IMR-90 (cell line): ENCODE measurements at regions not wholly inside any gene's neighbourhood (a gene's known extent, or its start where the extent isn't known, plus 50 kb on each side); places are given as distances from the start of the nearest gene placed in this dataset.

Source experiments
- ATAC-seq: fragments of 200-7000 bp; cut with Tn5 transposase; 2 replicates; pipeline ENCODE4 v1.9.1; 2020; ENCODE audit warnings: low read depth, mild to moderate bottlenecking, moderate library complexity
- BruUV-seq: library from RNA; stranded (reverse); fragments of 400-500 nt; replicated peaks from 2 replicates; lab custom pipeline; 2021; lab: Mats Ljungman, UMichigan
- CTCF ChIA-PET: fragments of 300-600 bp; formaldehyde crosslinking; extraction: SDS; loops from one replicate; lab custom pipeline; 2021; ENCODE audit warnings: antibody characterized with exemption; lab: Yijun Ruan, JAX
- POLR2A ChIA-PET: fragments of 300-600 bp; sonication (Branson Sonifier 250); formaldehyde crosslinking; loops from one replicate; lab custom pipeline; 2022; ENCODE audit warnings: antibody characterized with exemption; ENCODE audit not compliant: unreplicated experiment; lab: Charles Lee
- DNase-seq: peaks from one replicate; pipeline ENCODE4 v3.0.0; 2013
- H2AFZ ChIP-seq: replicated peaks from 2 replicates; pipeline ENCODE3; 2013; ENCODE audit warnings: low read length, mild to moderate bottlenecking; ENCODE audit not compliant: poor library complexity
- H2AK5ac ChIP-seq: 2 replicates; pipeline ENCODE4 v1.6.1; 2013; ENCODE audit warnings: low read depth, low read length, inconsistent platforms
- H2AK9ac ChIP-seq: replicated peaks from 2 replicates; pipeline ENCODE3; 2013; ENCODE audit warnings: mild to moderate bottlenecking, low read depth, low read length, moderate library complexity; ENCODE audit not compliant: poor library complexity
- H2BK120ac ChIP-seq: 2 replicates; pipeline ENCODE4 v1.6.1; 2013; ENCODE audit warnings: low read depth, low read length, inconsistent platforms
- H2BK15ac ChIP-seq: 3 replicates; pipeline ENCODE4 v1.6.1; 2013; ENCODE audit warnings: low read depth, low read length, inconsistent platforms
- H2BK20ac ChIP-seq: 2 replicates; pipeline ENCODE4 v1.6.1; 2013; ENCODE audit warnings: low read depth, mild to moderate bottlenecking, inconsistent platforms, low read length, moderate library complexity
- H2BK5ac ChIP-seq: 2 replicates; pipeline ENCODE4 v1.6.1; 2013; ENCODE audit warnings: mild to moderate bottlenecking, low read depth, low read length, inconsistent platforms; ENCODE audit not compliant: poor library complexity, severe bottlenecking
- H3K14ac ChIP-seq: replicated peaks from 2 replicates; pipeline ENCODE4 v1.6.1; 2013; ENCODE audit warnings: low read depth, low read length, inconsistent platforms
- H3K18ac ChIP-seq: 2 replicates; pipeline ENCODE4 v1.6.1; 2013; ENCODE audit warnings: low read depth, low read length, control low read depth
- H3K23ac ChIP-seq: 2 replicates; pipeline ENCODE4 v1.6.1; 2013; ENCODE audit warnings: low read depth, low read length, inconsistent platforms
- H3K27ac ChIP-seq: 2 replicates; pipeline ENCODE4 v1.5.1; 2013; ENCODE audit warnings: mild to moderate bottlenecking, control low read depth, low read length; ENCODE audit not compliant: insufficient read depth
- H3K27me3 ChIP-seq: 2 replicates; pipeline ENCODE4 v1.6.1; 2013; ENCODE audit warnings: low read length; ENCODE audit not compliant: control insufficient read depth, insufficient read depth
- H3K36me3 ChIP-seq: 2 replicates; pipeline ENCODE4 v1.6.1; 2013; ENCODE audit warnings: low read length, mixed read lengths; ENCODE audit not compliant: control insufficient read depth, insufficient read depth
- H3K4ac ChIP-seq: 2 replicates; pipeline ENCODE4 v1.6.1; 2013; ENCODE audit warnings: low read depth, low read length, inconsistent platforms
- H3K4me1 ChIP-seq: 2 replicates; pipeline ENCODE4 v1.6.1; 2013; ENCODE audit warnings: low read length, mixed read lengths; ENCODE audit not compliant: control insufficient read depth, insufficient read depth
- H3K4me2 ChIP-seq: 2 replicates; pipeline ENCODE4 v1.6.1; 2013; ENCODE audit warnings: low read depth, mild to moderate bottlenecking, control low read depth, low read length, moderate library complexity
- H3K4me3 ChIP-seq: 2 replicates; pipeline ENCODE4 v1.5.1; 2013; ENCODE audit warnings: low read depth, mild to moderate bottlenecking, control low read depth, low read length, moderate library complexity; ENCODE audit not compliant: insufficient read depth
- H3K56ac ChIP-seq: 2 replicates; pipeline ENCODE4 v1.6.1; 2013; ENCODE audit warnings: low read length, inconsistent platforms; ENCODE audit not compliant: insufficient read depth; ENCODE audit errors: extremely low read depth
- H3K79me1 ChIP-seq, 2 experiments: 2 replicates each; pipeline ENCODE4 v1.6.1; 2013; ENCODE audit warnings: low read length in 2 of 2, inconsistent platforms in 1 of 2, low read depth in 1 of 2
- H3K9ac ChIP-seq: 2 replicates; pipeline ENCODE4 v1.6.1; 2013; ENCODE audit warnings: low read depth, low read length, control low read depth
- H3K9me1 ChIP-seq: 2 replicates; pipeline ENCODE4 v1.6.1; 2013; ENCODE audit warnings: low read length, inconsistent platforms; ENCODE audit not compliant: insufficient read depth
- H3K9me3 ChIP-seq: 2 replicates; pipeline ENCODE4 v1.6.1; 2013; ENCODE audit warnings: low read length; ENCODE audit not compliant: control insufficient read depth, insufficient read depth
- H4K20me1 ChIP-seq: 2 replicates; pipeline ENCODE4 v1.6.1; 2013; ENCODE audit warnings: low read length, inconsistent platforms; ENCODE audit not compliant: insufficient read depth
- H4K5ac ChIP-seq: 2 replicates; pipeline ENCODE4 v1.6.1; 2013; ENCODE audit warnings: mild to moderate bottlenecking, low read depth, low read length, control low read depth
- H4K8ac ChIP-seq, 2 experiments: 2 replicates each; pipeline ENCODE4 v1.6.1; 2013; ENCODE audit warnings: low read depth in 2 of 2, low read length in 2 of 2, control low read depth in 1 of 2, inconsistent platforms in 1 of 2
- H4K91ac ChIP-seq: 2 replicates; pipeline ENCODE4 v1.6.1; 2013; ENCODE audit warnings: low read depth, low read length, inconsistent platforms; ENCODE audit not compliant: insufficient read depth
- CHD1 ChIP-seq: IDR thresholded peaks from 2 replicates; pipeline ENCODE4 v1.6.1; 2012; ENCODE audit warnings: low read depth, low read length, improper control_type of control experiment
- MXI1 ChIP-seq: IDR thresholded peaks from 2 replicates; pipeline ENCODE4 v1.6.1; 2012; ENCODE audit warnings: low read depth, mild to moderate bottlenecking, low read length, moderate library complexity, borderline replicate concordance
- WGBS, 2 experiments: methylation state at CpG; one replicate each; pipeline versions ENCODE4 v1.1.5 to v1.1.7; 2013; ENCODE audit warnings: missing lambda C conversion rate in 2 of 2; ENCODE audit not compliant: insufficient read length in 1 of 2; ENCODE audit errors: extremely low coverage in 2 of 2; 5-methylcytosine and 5-hydroxymethylcytosine counted together
- dilution Hi-C: fragments of 300-500 bp; cut with HindIII; formaldehyde crosslinking; loops from one replicate; pipeline ENCODE4 v1.14.3; 2018; ENCODE audit warnings: low sequenced_read_pairs; ENCODE audit not compliant: unreplicated experiment
- in situ Hi-C: fragments of 300-500 bp; cut with MboI; formaldehyde crosslinking; loops from 3 replicates; pipeline ENCODE4 v1.14.3; 2019; ENCODE audit warnings: low sequenced_read_pairs, inconsistent platforms, mixed read lengths
- intact Hi-C: fragments of 100-400 bp; cut with micrococcal nuclease; formaldehyde crosslinking; loops from 2 replicates; pipeline ENCODE4 v1.10.0; 2022

- no peak overlapping the region for H3K4me3 ChIP-seq
- H3K4ac ChIP-seq: peak overlapping the region; percentile 7
- H4K5ac ChIP-seq: peak overlapping the region; percentile 38; the same call in 1 of the 2 replicates
- peak overlapping the region; percentile 69; the same call in 1 of the 2 replicates for H2AK5ac ChIP-seq
- H4K8ac ChIP-seq: peak overlapping the region; percentile 1 to 50; a peak in 2 of 4 replicates
- H3K14ac ChIP-seq: peak overlapping the region; percentile 94; the same call in 1 of the 2 replicates
- CTCF ChIA-PET: interaction anchor here (0.9 to 1.4 kb wide), 3 partner anchors 22 to 455 kb away, joined by 3 to 6 read pairs (median 3); no protein-coding TSS in a partner anchor
- TF ChIP-seq CHD1: no peak
- TF ChIP-seq MXI1: no peak
- intact Hi-C loops: no loop called here
- no peak overlapping the region for H3K56ac ChIP-seq
- no peak for ATAC-seq
- H4K91ac ChIP-seq: peak overlapping the region; percentile 50; the same call in 1 of the 2 replicates
- H3K36me3 ChIP-seq: no peaks in the 10 kb centered on the region
- no peaks in the 10 kb centered on the region for H3K9me3 ChIP-seq
- no CpG with 5 or more reads among the region's 6 CpGs for WGBS, 2 experiments
- H3K79me1 ChIP-seq: no peaks in the 10 kb centered on the region
- no peaks in the 10 kb centered on the region for H4K20me1 ChIP-seq
- no peak overlapping the region for H2BK5ac ChIP-seq
- peak overlapping the region; percentile 46 for H2AK9ac ChIP-seq
- H2BK20ac ChIP-seq: peak overlapping the region; percentile 84; the same call in 1 of the 2 replicates
- H3K4me1 ChIP-seq: peaks cover 20% of the 10 kb centered on the region
- H3K27ac ChIP-seq: no peak overlapping the region; the same call in 1 of the 2 replicates
- peak overlapping the region; percentile 28 for H3K18ac ChIP-seq
- H3K9ac ChIP-seq: no peak overlapping the region
- H3K23ac ChIP-seq: no peak overlapping the region
- peak overlapping the region; percentile 100; the same call in 2 of the 3 replicates for H2BK15ac ChIP-seq
- H3K4me2 ChIP-seq: no peak overlapping the region
- peaks cover 9% of the 10 kb centered on the region; the same call in 1 of the 2 replicates for H3K9me1 ChIP-seq
- H2AFZ ChIP-seq: peak overlapping the region; percentile 24
- POLR2A ChIA-PET: interaction anchor here (0.6 kb wide), 1 partner anchor 231 kb away, joined by 3 read pairs; no protein-coding TSS in a partner anchor
- no TSS peak for BruUV-seq
- in situ Hi-C loops: no loop called here
- dilution Hi-C loops: no loop called here
- H3K27me3 ChIP-seq: no peaks in the 10 kb centered on the region
- DNase-seq: no peak
- H2BK120ac ChIP-seq: peak overlapping the region; percentile 88; the same call in 1 of the 2 replicates
These were observed 174.0 kb downstream of the TOMM20 start for GRCh38 chr1:234954613-234955012.
